KBM-7 (cell line): ENCODE measurements at regions not wholly inside any gene's neighbourhood (a gene's known extent, or its start where the extent isn't known, plus 50 kb on each side); places are given as distances from the start of the nearest gene placed in this dataset.
A peak's percentile ranks its signal among the peaks of the same experiment; 100 is the strongest.
"Not testable (repeated sequence)": the region's sequence is repeated elsewhere in the genome, so short reads cannot be mapped to it uniquely, and the experiment has no call there.

ENCODE experiments used
- DNase-seq: peaks from one replicate; pipeline ENCODE4 v3.0.0-alpha.2; 2015
- in situ Hi-C: fragments of 300-500 bp; cut with MboI; formaldehyde crosslinking; loops from 2 replicates; pipeline ENCODE4 v1.14.3; 2020; ENCODE audit warnings: low sequenced_read_pairs, low pct_unique_long_range_greater_than_20kb, mixed read lengths

GRCh38 chr18:49697757-49698524, 115.4 kb downstream of the ACAA2 start:
- DNase-seq, result no peak
- in situ Hi-C loops, result no loop called here

GRCh38 chr18:49697049-49697448, 116.3 kb downstream of the ACAA2 start:
- DNase-seq, result no peak
- in situ Hi-C loops, result no loop called here

- in situ Hi-C loops, result no loop called here
- DNase-seq, result no peak
These were observed 118.9 kb downstream of the ACAA2 start for GRCh38 chr18:49694402-49694801.

GRCh38 chr18:49693717-49694005, 119.7 kb downstream of the ACAA2 start:
- in situ Hi-C loops, result no loop called here

GRCh38 chr18:49692906-49693716, 120.2 kb downstream of the ACAA2 start:
- in situ Hi-C loops, result no loop called here
- DNase-seq, result no peak

More at GRCh38 chr18:49693717-49694005, 119.7 kb downstream of the ACAA2 start:
- DNase-seq, result no peak

- in situ Hi-C loops, result no loop called here
- DNase-seq, result no peak
These were observed 122.1 kb downstream of the ACAA2 start for GRCh38 chr18:49691177-49691608.

- in situ Hi-C loops, result no loop called here
- DNase-seq, result no peak
These were observed 123.0 kb downstream of the ACAA2 start for GRCh38 chr18:49690312-49690711.

- in situ Hi-C loops, result no loop called here
- DNase-seq, result no peak
These were observed 123.5 kb downstream of the LIPG start for GRCh38 chr18:49685231-49685942.

GRCh38 chr18:49682803-49683190, 120.9 kb downstream of the LIPG start:
- in situ Hi-C loops, DNase-seq: not testable (repeated sequence)

- in situ Hi-C loops, result no loop called here
- no peak for DNase-seq
These were observed 120.4 kb downstream of the LIPG start for GRCh38 chr18:49682173-49682802.

- no peak for DNase-seq
- in situ Hi-C loops, result no loop called here
These were observed 119.5 kb downstream of the LIPG start for GRCh38 chr18:49681387-49681786.

- in situ Hi-C loops, result no loop called here
- DNase-seq, result no peak
These were observed 116.6 kb downstream of the LIPG start for GRCh38 chr18:49678440-49678839.

- peak; percentile 44 for DNase-seq
- in situ Hi-C loops, result no loop called here
These were observed 116.0 kb downstream of the LIPG start for GRCh38 chr18:49677762-49678413.

- DNase-seq, result no peak
- in situ Hi-C loops, result no loop called here
These were observed 115.2 kb downstream of the LIPG start for GRCh38 chr18:49677081-49677480.

- DNase-seq, result no peak
- in situ Hi-C loops, result no loop called here
These were observed 111.4 kb downstream of the LIPG start for GRCh38 chr18:49673281-49673680.

GRCh38 chr18:49672853-49673252, 111.0 kb downstream of the LIPG start:
- in situ Hi-C loops, result no loop called here
- DNase-seq, result no peak

- no peak for DNase-seq
- in situ Hi-C loops, result no loop called here
These were observed 107.5 kb downstream of the LIPG start for GRCh38 chr18:49669403-49669802.

GRCh38 chr18:49668574-49669275, 106.9 kb downstream of the LIPG start:
- no peak for DNase-seq
- in situ Hi-C loops, result no loop called here

GRCh38 chr18:49667462-49667861, 105.6 kb downstream of the LIPG start:
- in situ Hi-C loops, result no loop called here
- no peak for DNase-seq
